OCI-M1 (cell line): ENCODE measurements at regions not wholly inside any gene's neighbourhood (a gene's known extent, or its start where the extent isn't known, plus 50 kb on each side); places are given as distances from the start of the nearest gene placed in this dataset.
"Not testable (repeated sequence)": the region's sequence is repeated elsewhere in the genome, so short reads cannot be mapped to it uniquely, and the experiment has no call there.

Experiments used
- DNase-seq: peaks from one replicate; lab custom pipeline; 2025; lab: John Stamatoyannopoulos, UW

DNA sequence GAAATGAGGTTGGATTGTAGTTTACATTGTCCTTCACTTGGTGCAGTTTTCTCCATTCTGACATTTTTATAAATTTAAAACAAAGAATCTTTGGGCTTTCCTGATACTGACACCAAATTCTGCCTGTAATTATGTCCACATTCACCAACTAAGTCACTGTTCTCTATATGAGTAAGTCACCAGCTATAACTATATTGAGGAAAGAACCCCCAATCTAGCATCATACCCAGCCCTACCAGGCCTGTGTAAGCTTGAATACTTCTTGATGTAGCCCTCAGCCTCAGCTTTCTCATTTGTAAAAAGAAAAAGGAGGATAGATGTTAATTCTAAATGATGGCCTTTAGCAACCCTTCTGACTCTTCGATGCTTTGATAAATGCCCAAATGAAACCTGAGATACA, 112.7 kb upstream of the FST start:
- DNase-seq: no peak

DNA sequence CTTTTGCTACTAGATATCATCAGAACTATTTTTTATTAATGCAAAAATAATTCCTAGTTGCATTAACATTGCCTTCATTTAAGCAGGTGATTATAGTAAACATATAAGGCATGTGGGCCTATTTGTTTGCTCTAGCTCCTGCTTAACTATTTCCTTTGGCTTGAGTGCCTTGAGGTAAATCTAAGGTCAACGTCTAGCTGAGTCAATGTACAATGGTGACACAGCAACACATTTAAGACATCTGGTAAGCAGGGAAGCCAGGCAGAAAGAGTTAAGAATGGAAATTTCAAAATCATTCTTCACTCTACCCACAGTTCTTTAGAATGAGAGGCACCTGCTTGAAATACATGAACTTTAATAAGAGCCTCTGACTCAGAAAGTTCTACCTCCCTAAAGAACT, 111.9 kb upstream of the FST start:
- peak; percentile 30 for DNase-seq

DNA sequence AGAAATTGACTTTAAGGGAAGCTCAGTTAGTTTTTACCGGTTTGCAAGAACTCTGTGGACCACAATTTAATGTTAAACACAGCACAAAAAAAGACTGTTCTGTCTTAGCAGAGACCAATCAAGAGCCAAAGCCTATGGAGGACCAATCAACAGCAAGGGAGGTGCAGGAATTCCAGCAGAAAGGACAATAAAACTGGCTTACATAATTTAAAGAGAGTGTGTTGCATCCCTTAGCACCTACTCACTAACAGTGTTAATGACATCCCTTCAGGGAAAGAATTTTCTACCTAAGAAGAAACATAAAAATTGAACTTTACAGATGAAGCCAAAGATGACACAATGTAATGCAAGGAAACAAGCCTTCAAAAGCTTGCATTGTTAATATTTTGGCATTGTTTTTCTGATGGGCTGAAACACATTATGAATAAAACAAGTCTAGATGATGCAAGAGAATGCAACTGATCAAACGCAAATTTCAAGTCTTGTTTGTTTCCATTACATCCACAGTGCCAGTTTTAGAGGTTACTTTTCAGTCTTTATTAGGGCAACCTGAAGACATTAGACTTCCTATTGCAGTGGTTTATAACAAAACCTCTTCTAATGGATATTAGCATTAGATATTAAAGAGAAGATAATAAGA, 111.3 kb upstream of the FST start:
- peak; percentile 52 for DNase-seq

DNA sequence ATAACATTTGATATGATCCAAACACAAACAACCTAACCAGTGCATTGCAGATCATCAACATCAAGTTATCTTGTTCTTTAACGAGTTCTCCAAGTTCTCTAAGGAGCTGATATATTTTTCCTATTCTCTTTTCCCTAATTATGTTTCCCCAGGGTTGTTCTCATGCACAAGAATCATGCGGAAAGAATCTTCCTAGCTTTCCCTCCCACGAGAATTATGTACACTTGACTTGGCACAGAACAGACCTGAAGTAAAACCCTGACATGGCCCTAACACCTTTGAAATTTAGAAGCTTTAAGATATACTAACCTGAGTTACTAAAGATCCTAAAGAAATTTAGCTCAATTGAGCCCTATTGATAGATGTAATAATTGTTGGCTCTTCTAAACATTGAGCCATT, 110.7 kb upstream of the FST start:
- DNase-seq: no peak

DNA sequence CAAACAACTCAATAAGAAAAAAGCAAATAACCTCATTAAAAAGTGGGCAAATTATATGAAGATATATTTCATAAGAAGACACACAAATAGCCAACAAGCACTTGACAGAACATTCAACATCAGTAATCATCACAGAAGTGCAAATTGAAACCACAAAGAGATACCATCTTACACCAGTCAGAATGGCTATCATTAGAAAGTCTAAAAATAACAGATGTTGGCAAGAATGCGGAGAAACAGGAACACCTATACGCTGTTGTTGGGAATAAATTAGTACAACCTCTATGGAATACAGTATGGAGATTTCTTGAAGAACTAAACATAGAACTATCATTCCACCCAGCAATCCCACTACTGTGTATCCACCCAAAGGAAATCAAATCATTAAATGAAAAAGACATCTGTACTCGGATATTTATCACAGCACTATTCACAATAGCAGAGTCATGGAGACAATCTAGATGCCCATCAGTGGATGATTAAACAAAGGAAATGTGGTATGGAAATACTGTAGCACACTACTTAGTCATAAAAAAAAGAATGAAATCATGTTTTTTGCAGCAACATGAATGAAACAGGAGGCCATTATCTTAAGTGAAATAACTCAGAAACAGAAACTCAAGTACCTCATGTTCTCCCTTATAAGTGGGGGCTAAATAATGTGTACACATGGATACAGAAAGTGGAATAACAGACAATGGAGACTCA, 106.8 kb upstream of the FST start:
- DNase-seq: peak; percentile 11

DNA sequence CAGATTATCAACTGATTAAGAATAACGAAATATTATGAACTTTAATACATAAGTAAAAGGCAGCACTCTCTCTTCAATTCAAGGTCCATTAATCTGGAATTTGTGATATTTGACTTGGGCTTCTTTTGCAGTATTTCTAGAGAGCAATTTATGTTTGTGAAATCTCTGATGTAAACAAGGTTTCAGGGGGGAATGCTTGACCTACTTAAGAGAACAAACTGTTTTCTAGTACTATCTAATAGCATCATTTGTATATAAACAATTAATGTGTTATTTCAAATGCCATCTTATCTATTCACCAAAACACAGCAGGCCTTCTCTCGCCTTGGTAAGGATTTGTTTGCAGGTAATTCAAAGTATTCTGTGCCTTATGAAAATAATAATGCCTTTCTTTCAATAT, 103.6 kb upstream of the FST start:
- no peak for DNase-seq

DNA sequence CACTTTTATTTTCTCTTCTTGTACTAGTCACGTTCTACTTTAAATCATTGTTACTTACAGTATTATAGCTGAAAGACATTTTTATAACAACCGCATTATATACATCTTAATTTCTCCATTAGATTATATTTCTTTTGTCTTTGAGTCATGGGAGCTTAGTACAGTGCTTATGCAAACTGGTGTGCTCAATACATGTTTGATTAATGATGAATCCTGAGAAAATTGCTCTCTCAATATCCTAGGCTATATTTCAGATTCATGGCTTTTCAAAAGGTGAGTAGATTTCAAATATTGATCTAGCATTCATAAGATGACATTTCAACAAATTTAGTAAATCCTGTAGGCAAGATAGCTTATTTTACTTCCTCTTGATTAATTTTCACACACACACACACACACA, 102.2 kb upstream of the FST start:
- no peak for DNase-seq

DNA sequence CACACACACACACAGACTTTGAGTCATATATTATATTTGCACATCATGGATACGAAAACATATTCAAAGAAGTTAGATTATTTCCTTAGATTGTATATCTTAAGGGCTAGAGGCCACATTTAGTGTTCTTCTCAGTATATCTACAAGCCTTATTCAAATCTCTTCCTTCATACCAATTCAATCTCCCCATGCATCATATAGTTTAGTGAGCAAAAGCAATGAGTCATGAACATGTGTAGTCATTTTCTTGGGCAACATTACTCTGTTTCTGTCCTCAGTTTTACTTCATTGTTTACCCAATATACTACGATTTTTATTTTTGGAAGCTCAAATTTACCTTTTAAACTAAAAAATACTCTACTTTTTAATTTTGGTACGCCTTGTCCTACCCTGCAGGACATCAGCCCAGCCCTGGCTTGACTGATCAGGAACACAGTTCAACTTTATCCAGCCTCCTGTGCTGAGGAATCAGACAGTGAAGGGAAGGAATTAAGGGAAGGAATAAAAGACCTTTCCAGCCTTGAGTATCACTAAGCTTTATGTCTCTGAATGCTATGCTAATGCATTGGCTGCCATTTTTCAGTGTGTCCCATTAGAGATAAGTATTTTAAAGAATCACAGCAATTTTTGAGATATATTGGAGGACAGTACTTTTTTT, 101.7 kb upstream of the FST start:
- peak; percentile 15 for DNase-seq

DNA sequence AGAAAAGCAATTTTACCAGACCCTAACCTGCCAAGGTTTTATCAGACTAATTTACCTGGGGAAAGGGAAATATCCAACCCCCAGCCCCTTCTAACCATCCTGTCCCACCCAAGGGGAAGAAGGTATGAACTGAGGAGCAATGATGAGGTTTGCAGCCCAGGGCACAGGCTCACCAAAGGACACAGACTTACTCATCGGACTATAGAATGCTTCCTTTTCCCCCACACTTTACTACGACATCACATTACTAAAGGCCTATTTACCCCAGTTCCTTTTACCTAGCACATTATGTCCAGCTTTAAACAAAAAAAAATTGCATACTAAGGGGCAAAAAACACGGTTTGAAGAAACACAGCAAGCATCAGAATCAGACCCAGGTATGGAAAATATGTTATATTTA, 94.1 kb upstream of the FST start:
- no peak for DNase-seq

DNA sequence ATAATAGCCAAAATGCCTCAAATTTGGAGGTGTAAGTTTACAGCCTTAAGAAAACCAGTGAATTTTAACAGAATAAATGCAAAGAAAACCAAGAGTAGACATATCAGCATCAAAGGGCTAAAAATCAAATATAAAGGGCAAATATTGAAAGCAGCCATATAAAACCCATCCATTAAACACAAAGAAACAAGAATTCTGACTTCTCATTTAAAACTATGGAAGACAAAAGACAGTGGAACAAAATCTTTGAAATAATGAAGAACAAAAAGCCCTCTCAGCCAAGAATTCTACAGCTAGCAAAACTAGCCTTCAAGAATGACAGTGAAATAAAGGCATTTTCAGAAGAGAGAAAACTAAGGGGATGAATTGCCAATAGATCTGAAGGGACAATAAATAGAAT, 91.3 kb upstream of the FST start:
- DNase-seq: peak; percentile 27

DNA sequence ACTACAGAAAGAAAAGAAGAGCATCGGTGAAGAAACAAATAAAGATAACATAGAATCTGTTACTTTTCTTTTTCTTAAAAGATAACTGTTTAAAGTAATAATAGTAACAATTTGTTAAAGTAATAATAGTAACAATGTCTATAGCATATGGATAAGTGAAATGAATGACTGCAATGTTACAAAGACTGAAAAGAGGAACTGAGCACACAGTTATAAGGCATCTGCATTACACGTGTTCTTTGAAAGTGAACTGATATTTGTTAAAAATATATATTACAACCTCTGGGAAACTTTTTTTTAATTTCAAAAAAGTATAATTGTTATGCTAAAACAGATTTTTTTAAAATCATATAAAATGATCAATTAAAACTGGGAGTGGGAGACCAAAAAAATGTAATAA, 88.4 kb upstream of the FST start:
- DNase-seq: peak; percentile 2

DNA sequence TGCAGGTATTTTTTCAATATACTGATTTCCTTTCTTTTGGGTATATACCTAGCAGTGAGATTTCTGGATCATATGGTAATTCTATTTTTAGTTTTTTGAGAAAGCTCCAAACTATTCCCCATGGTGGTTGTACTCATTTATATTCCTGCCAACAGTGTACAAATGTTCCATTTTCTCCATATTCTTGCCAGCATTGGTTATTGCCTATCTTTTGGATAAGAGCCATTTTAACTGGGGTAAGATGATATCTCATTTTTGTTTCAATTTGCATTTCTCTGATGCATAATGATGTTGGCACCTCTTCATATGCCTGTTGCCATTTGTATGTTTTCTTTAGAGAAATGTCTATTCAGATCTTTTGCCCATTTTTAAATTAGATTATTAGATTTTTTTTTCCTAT, 85.6 kb upstream of the FST start:
- no peak for DNase-seq

DNA sequence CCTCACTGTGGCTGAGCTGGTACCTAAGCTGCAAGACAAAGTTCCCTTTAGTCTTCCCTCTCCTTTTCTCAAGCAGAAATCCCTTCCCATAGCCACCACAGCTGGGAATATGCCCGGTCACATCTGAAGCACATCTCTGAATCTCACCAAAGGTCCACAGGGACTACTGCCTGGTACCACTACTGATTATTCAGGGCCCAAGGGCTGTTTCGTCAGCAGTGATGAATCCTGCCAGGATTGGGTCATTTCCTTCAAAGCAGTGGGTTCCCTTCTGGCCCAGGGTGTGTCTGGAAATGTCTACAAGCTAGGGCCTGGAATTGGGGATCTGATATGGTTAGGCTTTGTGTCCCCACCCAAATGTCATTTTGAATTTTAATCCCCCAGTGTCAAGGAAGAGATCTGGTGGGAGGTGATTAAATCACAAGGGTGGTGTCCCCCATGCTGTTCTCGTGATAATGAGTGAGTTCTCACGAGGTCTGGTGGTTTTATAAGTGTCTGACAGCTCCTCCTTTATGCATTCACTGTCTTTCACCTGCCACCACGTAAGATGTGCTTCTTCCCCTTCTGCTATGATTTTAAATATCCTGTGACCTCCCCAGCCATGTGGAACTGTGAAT, 83.2 kb upstream of the FST start:
- no peak for DNase-seq

DNA sequence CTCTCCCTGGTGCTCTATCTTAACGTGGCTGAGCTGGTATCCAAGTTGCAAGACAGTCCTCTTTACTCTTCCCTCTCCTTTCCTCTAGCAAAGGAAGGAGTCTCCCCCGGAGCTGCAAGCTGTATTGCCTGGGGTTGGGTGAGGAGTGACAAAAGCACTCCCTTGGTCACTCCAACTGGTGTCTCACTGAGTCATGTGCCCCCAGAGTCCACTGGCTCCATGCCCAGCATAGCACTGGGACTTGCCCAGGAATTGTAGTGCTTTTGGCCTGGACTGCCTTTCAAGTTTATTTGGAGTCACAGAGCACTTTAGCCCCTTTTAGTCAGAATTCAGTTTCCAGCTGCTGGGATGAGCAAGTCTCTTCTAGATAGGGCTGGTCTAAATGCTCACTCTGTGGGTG, 82.6 kb upstream of the FST start:
- no peak for DNase-seq

DNA sequence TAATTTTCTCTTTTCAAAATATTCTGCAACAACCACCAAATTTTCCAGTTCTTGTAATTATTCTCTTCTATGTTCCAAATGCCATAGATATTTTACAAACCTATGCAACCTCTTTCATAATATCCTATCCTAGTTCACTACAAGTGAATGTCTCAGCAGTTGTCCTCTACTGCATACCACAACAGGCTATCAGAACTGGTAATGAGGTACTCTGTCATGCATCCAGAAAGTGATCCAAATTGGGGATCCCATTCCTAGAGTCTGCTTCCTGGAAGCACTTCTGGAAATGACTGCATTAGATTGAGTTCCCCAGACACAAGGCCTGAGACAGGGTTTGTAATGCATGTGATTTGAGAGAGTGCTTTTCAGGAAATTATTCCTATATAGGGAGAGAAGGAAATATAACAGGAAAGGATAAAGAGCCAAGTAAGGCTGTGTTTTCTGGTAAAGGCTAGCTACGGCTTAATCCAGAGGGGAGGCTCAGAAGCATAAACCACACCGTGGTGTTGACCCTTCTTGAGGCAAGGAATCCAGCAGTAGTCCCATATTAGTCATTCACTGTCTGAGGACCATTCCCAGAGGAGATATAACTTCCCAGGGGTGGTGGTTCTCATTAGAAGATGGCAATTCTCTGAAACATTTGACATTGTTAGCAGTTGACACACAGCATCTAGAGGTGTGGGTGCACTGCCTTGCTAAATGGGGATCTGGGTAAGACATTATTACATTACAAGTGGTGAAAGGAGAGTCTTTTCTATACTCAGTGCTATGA, 80.3 kb upstream of the FST start:
- no peak for DNase-seq

DNA sequence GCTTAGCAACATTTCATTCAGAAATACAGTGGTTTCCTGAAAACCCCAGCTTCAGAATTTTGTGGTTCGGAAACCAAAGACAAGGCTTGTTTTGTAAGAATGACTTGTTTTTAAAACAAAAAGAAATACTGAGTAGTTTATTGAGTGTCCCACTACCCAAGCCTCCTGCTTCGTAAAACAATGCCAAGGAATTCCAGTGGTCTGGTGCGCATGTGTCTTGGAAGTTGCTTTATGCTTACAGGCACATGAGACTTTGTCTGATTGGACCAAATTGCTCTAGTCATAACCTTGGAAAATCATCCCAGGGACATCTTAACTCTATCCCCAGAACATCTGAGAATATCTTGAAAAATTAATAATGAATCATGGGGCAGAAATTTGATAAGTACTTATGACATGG, 77.1 kb upstream of the FST start:
- no peak for DNase-seq

DNA sequence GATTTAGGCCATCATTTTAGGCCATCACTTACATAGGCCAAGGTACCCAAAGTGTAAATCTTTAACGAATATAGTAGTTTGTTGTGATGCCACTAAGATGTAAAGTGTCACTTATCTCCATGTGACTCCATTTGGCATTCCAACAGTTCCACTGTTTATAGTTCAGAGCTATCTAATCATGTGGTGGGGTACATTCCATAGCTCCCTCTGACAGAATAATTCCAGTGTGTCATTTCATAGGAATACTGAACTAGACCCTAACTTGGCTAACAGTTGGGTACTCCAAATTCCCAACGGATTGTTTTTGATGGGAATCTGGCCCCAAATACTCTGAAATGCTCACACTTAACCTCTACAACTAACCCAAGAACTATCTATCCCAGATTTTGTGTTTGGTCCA, 76.7 kb upstream of the FST start:
- no peak for DNase-seq

DNA sequence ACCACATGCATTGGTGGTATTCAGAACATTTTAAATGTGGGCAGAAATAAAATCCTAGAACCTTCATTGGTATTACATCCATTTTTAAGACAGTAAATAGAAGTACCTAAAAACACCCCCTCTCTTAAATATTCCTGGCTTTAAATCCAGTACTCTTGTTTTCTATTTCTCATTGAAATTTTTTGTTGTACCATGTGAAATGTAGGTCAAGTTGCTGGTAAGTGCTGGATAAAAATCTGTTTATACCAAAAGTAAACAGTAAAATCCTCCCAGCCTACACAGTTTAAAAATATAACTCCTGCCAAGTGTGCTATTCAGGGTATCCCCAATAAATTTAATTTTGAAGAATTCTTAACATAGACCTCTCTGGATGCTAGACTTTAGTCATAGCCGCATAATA, 75.0 kb upstream of the FST start:
- no peak for DNase-seq

DNA sequence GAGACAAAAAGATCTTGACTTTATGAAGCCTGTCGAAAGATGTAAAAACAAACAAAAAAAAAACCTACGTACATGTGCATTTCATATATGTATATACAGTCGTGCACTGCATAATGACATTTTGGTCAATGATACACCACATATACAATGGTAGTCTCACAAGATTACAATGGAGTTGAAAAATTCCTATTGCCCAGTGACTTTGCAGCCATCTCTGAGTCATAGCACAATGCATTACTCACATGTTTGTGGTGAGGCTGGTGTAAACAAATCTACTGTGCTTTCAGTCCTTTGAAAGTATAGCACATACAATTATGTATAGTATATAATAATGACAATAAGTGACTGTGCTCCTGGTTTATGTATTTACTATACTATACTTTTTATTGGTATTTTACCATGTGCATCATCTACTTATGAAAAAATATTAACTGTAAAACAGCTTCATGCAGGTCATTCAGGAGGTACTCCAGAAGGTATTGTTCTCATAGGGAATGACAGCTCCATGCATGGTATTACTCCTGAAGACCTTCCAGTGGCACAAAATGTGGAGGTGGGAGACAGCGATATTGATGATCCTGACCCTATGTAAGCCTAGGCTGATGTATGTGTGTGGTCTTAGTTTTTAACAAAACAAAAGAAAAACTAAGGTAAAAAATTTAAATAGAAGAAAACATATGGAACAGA, 73.7 kb upstream of the FST start:
- DNase-seq: peak; percentile 7

DNA sequence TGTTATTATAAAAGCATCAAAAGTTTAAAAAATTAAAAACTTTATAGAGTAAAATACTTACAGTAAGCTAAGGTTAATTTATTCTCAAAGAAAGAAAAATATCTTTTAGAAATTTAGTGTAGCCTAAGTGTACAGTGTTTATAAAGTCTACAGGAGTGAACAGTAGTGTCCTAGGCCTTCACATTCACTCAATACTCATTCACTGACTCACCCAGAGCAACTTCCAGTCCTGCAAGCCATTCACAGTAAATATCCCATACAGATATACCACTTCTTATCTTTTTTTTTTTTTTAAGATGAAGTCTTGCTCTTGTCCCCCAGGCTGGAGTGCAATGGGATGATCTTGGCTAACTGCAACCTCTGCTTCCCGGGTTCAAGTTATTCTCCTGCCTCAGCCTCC, 73.1 kb upstream of the FST start:
- no peak for DNase-seq

DNA sequence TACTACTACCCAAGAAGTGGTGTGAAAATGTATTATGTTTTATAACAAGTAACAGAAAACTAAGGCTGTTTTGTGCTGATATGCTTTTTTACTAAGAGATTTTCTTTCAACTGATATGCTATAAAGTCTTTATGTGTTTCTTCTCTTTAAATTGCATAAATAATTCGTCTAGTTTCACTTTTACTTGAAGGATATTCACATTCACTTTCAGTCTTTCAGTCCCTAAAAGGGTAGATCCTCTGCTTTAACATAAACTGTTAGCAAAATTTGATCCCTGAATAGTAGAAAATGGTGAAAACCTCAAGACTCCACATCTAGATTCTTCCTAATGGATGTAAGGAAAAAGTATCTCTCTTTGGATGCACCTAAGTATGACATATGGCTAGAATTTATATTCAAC, 69.0 kb upstream of the FST start:
- DNase-seq: peak; percentile 65

DNA sequence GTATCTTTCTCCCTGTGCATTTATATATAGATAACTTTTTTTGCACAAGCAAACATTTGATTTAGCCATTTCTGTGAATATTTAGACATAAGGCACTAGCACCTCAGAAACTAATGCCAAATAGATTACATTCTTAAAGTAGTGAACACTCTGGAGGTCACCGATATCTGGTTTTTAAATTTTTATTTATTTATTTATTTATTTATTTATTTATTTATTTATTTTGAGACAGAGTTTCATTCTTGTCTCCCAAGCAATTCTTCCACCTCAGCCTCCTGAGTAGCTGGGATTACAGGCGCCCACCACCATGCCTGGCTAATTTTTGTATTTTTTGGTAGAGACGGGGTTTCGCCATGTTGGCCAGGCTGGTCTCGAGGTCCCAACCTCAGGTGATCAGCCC, 67.9 kb upstream of the FST start:
- not testable (repeated sequence) for DNase-seq
